Heart left ventricle (tissue), 16 donors: ENCODE measurements at regions not wholly inside any gene's neighbourhood (a gene's known extent, or its start where the extent isn't known, plus 50 kb on each side); places are given as distances from the start of the nearest gene placed in this dataset.
A peak's percentile ranks its signal among the peaks of the same experiment; 100 is the strongest.

Experiments
- ATAC-seq, 4 donors: fragments of 200-7000 bp; cut with Tn5 transposase; one replicate each; pipeline ENCODE4 v1.9.1; 2020 to 2022; ENCODE audit warnings: moderate library complexity in 4 of 4, mild to moderate bottlenecking in 3 of 4, moderate number of reproducible peaks in 1 of 4
- DNase-seq, 5 donors: peaks; one replicate each; pipeline ENCODE4 v3.0.0-alpha.2; 2020
- H3K27ac ChIP-seq, 12 donors: fragments of 200-600 bp; sonication (generic) in 4 of 12; one replicate each; pipeline versions ENCODE4 v1.5.0 to v1.8.0; 2016 to 2022; ENCODE audit warnings: mild to moderate bottlenecking in 2 of 12
- H3K27me3 ChIP-seq, 9 donors: fragments of 200-600 bp; sonication (generic) in 2 of 9; one replicate each; pipeline versions ENCODE4 v1.5.1 to v1.8.0; 2016 to 2022; ENCODE audit warnings: mild to moderate bottlenecking in 3 of 9
- H3K36me3 ChIP-seq, 9 donors: fragments of 200-600 bp; sonication (generic) in 2 of 9; one replicate each; pipeline versions ENCODE4 v1.5.0 to v1.8.0; 2018 to 2022; ENCODE audit warnings: mild to moderate bottlenecking in 2 of 9
- H3K4me1 ChIP-seq, 12 donors: fragments of 200-600 bp; sonication (generic) in 4 of 12; one replicate each; pipeline versions ENCODE4 v1.5.0 to v1.8.0; 2016 to 2022; ENCODE audit warnings: mild to moderate bottlenecking in 3 of 12
- H3K4me3 ChIP-seq, 12 donors: fragments of 200-600 bp; sonication (generic) in 4 of 12; one replicate each; pipeline versions ENCODE4 v1.5.0 to v1.8.0; 2017 to 2022; ENCODE audit warnings: mild to moderate bottlenecking in 9 of 12, moderate library complexity in 4 of 12
- H3K9me3 ChIP-seq, 12 donors: fragments of 200-600 bp; sonication (generic) in 4 of 12; one replicate each; pipeline versions ENCODE4 v1.5.0 to v1.8.0; 2016 to 2022; ENCODE audit warnings: mild to moderate bottlenecking in 1 of 12
- CTCF ChIP-seq, 12 donors: fragments of 200-600 bp; sonication (generic) in 4 of 12; IDR thresholded peaks; one replicate each; pipeline versions ENCODE4 v1.5.0 to v1.8.0; 2018 to 2022; ENCODE audit warnings: antibody characterized with exemption in 12 of 12, mild to moderate bottlenecking in 5 of 12
- POLR2A ChIP-seq, 2 donors: fragments of 450-650 bp; IDR thresholded peaks; one replicate each; pipeline ENCODE4 v1.6.1; 2017; ENCODE audit warnings: antibody characterized with exemption in 2 of 2, mild to moderate bottlenecking in 2 of 2, moderate library complexity in 2 of 2
- WGBS, 4 donors: extraction: QIAGEN DNeasy Blood & Tissue Kit in 2 of 4; methylation state at CpG; one replicate each; pipeline versions ENCODE4 v1.1.5 to v1.1.7; 2013 to 2018; 5-methylcytosine and 5-hydroxymethylcytosine counted together
- intact Hi-C, 10 donors: fragments of 100-400 bp; cut with DNase I; formaldehyde crosslinking; loops; one replicate each; pipeline versions ENCODE4 v1.11.1 to v1.14.2; 2022
- donor health status: ischemic (EF 13 %, LVEDD 7.1; RV severe dilation, severe dysfunction).
- donor health status: healthy with polysubstance abuse.
- donor health status: DM: no; HTN: yes; CAD: no.
- donor health status: DM: no; HTN: no; CAD: no.
- donor health status: ischemic (EF 25% LVEDD 6.9; RV normal size, moderate dysfunction).
- donor health status: ischemic (EF 25% LVEDD 5.7; RV mildly dilated, moderate dysfunction).
- donor health status: healthy.
- donor health status: DM: yes; HTN: yes; CAD: no.
- donor health status: ischemic (EF 35%, LVEDD 5.7; RV mildly dilated, moderate dysfunction).
- donor health status: nonischemic (EF 11% LVEDD 7.7; RV severe dilation, severe dysfunction).
- donor health status: DM: yes; HTN: yes; CAD: no.
- donor health status: PGD.
- donor health status: ischemic (EF 29% LVEDD 5.4; RV normal size, mild dysfunction).
- donor health status: nonischemic (EF 23%, LVEDD 6.1; RV moderate dilation, normal function).

GRCh38 chr3:16687221-16687620 lies 82.0 kb upstream of the DAZL start:
- DNase-seq, result no peak
- TF ChIP-seq POLR2A (IDR thresholded peaks at IDR 0.05) (no peak), CTCF (IDR thresholded peaks at IDR 0.05) (no peak)
- no peak overlapping the region for H3K4me3 ChIP-seq
- no peaks in the 10 kb centered on the region for H3K9me3 ChIP-seq
- H3K4me1 ChIP-seq, result no peaks in the 10 kb centered on the region
- H3K36me3 ChIP-seq, result no peaks in the 10 kb centered on the region
- intact Hi-C loops, result no loop called here
- no peaks in the 10 kb centered on the region for H3K27me3 ChIP-seq
- no peak overlapping the region for H3K27ac ChIP-seq
- ATAC-seq, result no peak

- H3K36me3 ChIP-seq, result no peaks in the 10 kb centered on the region
- intact Hi-C loops, result no loop called here
- no peak for DNase-seq
- no peaks in the 10 kb centered on the region for H3K9me3 ChIP-seq
- 82 to 87% (median 84%) methylated on average over 8 of the region's 8 CpGs for WGBS, 4 donors
- no peak overlapping the region for H3K4me3 ChIP-seq
- H3K4me1 ChIP-seq, result peaks cover 0 to 13% (median 0%) of the 10 kb centered on the region in 12 donors
- no peak overlapping the region for H3K27ac ChIP-seq
- H3K27me3 ChIP-seq, result no peaks in the 10 kb centered on the region
- ATAC-seq, result no peak
- no peak for TF ChIP-seq POLR2A (IDR thresholded peaks at IDR 0.05)
- no peak for TF ChIP-seq CTCF (IDR thresholded peaks at IDR 0.05)
Observed at GRCh38 chr3:16692486-16693344, 87.5 kb upstream of the DAZL start.

GRCh38 chr3:16693820-16694219 lies 88.6 kb upstream of the DAZL start:
- Histone ChIP-seq H3K27ac (no peak overlapping the region), H3K27me3 (no peaks in the 10 kb centered on the region), H3K9me3 (no peaks in the 10 kb centered on the region), H3K4me1 (peaks cover 0 to 20% (median 0%) of the 10 kb centered on the region in 12 donors), H3K4me3 (no peak overlapping the region), H3K36me3 (no peaks in the 10 kb centered on the region)
- intact Hi-C loops, result no loop called here
- DNase-seq, result no peak
- ATAC-seq, result peak in 2 of 4 donors; percentile 41 to 68
- 41 to 56% (median 44%) methylated on average over 2 of the region's 2 CpGs for WGBS, 4 donors
- TF ChIP-seq POLR2A (IDR thresholded peaks at IDR 0.05) (no peak), CTCF (IDR thresholded peaks at IDR 0.05) (no peak)

- TF ChIP-seq POLR2A (IDR thresholded peaks at IDR 0.05), result no peak
- no peak overlapping the region for H3K27ac ChIP-seq
- no peak overlapping the region for H3K4me3 ChIP-seq
- H3K4me1 ChIP-seq, result peaks cover 0 to 20% (median 0%) of the 10 kb centered on the region in 12 donors
- H3K9me3 ChIP-seq, result no peaks in the 10 kb centered on the region
- ATAC-seq (no peak), DNase-seq (no peak)
- no peaks in the 10 kb centered on the region for H3K36me3 ChIP-seq
- H3K27me3 ChIP-seq, result no peaks in the 10 kb centered on the region
- intact Hi-C loops, result no loop called here
- 92 to 95% (median 93%) methylated on average over 4 of the region's 4 CpGs for WGBS, 4 donors
Observed at GRCh38 chr3:16695710-16696109, 90.5 kb upstream of the DAZL start.
